ENCODE measurements at regions not wholly inside any gene's neighbourhood (a gene's known extent, or its start where the extent isn't known, plus 50 kb on each side); places are given as distances from the start of the nearest gene placed in this dataset.

DNA sequence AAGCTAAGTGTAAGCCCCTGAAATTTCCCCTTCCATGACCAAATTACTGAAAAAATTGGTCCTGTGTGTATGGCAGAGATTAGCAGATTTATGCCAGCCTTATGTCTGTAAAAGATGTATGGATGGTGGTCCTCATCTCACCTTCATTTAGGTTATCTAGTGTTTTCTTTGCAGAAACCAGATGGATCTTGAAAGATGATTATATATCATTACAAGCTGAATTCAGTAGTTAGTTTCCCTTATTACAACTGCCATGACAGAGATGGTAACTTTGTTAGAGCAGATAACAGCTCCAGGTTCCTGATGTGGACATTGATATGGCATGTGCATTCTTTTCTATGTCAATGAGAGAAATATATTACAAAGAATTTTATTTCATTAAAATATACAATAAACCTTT lies 1403.2 kb upstream of the CDH6 start:
- DNase-seq, result no peak

GRCh38 chr5:29780401-29780800 lies 1413.1 kb upstream of the CDH6 start:
- DNase-seq, result peak; percentile 5

DNA sequence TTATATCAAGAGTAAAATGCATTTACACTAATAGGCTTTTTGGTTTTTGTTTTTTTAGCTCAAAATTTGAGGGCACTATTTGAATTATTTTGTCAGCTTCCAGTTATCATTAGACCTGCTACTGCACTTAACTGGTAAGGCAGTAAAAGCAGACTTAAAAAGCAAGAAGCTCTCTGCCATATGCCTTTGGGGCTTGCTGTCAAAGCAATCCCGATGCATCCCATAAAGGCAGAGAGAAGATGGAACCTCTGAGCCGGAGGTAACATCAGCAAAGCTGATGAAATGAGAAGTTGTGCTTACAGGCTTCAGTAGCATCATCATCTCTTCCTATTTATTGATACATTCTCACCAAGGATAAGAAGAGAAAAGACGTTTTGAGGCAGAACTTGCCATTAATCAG lies 1414.3 kb upstream of the CDH6 start:
- DNase-seq, result peak; percentile 88

GRCh38 chr5:29777373-29777772 lies 1416.1 kb upstream of the CDH6 start:
- DNase-seq, result no peak

DNA sequence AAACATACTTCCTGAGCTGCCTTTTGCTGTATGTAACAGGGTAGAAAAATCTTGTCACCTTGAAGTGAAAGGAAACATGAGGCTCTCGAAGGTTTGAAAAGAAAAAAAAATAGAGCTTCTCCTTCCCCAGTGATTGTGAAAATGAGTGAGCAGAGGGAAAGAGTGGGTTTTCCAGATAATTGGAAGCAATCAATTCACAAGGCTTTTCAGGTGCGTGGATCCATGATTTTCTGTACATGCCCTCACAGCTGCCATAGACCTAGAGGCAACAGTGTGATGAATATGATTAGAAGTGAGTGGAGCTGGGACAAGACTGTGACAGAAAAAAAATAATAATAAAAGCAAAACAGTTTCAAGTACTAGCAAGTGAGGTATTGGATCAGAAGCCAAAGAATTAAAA lies 1422.5 kb upstream of the CDH6 start:
- DNase-seq, result peak; percentile 48

- no peak for DNase-seq
Observed at GRCh38 chr5:29769474-29769873, 1424.0 kb upstream of the CDH6 start.

GRCh38 chr5:29758986-29759421 lies 1434.5 kb upstream of the CDH6 start:
- peak; percentile 12 for DNase-seq

DNA sequence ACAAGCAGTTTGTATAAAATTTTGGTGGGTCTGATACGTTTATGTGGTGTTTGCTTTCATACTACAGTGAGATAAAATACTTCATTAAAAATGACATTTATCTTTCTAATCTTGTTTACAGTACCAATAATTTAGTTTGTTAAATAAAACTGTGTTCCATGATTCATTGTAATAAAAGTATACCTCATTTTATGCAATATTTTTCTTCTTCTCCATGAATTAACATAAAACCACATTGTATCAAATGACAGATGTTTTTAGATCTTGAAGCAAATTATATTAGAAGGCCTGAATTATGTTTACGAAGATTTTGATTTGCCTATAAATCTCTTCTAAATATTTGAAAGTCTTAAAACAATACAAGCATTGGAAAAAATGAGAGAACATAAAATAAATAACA lies 1443.0 kb upstream of the CDH6 start:
- no peak for DNase-seq

DNA sequence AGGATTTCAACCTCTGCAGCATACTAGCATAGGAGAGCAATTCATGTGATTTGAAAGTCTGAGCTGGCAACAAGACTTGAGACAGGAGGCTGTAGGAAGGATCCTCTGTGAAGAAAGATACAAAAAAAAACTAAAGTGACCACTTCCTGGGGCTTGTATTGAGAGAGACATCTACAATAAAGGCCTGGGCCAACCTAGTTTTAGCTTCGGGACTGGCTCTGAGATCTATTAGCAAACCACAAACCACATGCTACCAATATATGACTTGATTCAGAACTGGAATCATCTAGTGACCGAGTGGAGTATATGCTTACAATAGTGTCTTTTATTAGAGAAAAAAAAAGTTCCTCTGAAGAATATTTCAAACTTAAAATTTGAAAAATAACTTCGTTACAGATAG lies 1448.9 kb upstream of the CDH6 start:
- DNase-seq, result no peak

DNA sequence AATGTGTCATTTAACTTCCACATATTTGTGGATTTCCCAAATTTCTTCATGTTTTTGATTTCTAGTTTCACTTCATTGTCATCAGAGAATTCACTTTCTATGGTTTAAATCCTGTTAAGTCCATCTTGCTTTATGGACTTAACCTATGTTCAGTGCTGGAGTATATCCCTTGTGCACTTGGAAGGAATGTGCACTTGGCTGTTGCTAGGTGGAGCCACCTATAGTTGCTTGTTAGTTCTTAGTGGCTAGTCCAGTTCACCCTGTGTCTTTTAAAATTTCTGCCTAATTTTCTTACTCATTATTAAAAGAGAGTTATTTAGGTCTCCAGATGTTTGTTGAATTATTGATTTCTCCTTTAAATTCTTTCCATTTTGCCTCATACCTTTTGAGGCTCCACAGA lies 1472.5 kb upstream of the CDH6 start:
- DNase-seq, result no peak

GRCh38 chr5:29719171-29719570 lies 1474.3 kb upstream of the CDH6 start:
- no peak for DNase-seq

GRCh38 chr5:29715167-29715566 lies 1478.3 kb upstream of the CDH6 start:
- DNase-seq, result no peak

DNA sequence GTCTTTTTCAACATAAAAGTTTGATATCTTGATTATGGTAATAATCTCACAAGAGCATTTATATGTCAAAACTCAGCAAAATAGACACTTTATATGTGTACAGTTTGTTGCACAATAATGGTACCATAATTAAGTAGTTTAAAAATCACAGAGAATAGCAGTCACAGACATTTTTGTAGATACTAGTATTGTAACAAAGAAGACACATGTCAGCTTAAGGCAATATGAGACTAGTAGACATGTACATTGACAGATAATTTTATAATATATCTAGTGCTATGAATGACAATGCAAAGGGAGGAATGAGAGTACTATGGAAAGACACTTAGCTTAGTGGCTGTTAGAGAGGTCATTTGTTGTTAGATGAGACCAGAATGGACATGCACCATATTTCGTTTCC lies 1490.6 kb upstream of the CDH6 start:
- DNase-seq, result no peak

- no peak for DNase-seq
Observed at GRCh38 chr5:29701600-29701999, 1491.9 kb upstream of the CDH6 start.

- DNase-seq, result no peak
Observed at GRCh38 chr5:29697785-29698414, 1495.6 kb upstream of the CDH6 start.

DNA sequence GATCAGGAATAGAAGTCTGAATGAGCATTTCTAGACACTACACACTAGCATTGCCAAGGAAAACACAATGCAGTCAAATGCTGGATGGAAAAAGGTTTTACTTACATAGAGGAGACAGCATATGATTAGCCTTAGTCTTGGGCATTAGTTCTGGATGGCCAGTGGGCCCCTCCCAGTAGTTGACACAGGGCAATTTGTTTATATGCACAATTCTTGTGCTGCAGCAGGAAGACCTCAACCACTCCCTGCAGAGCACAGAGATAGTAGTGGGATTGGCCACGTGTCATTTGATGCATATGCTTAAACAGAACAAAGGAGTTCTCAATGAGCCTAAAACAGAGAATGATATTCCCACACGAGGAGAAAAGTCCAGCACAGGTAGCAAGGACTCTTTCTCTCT lies 1496.2 kb upstream of the CDH6 start:
- DNase-seq, result no peak

DNA sequence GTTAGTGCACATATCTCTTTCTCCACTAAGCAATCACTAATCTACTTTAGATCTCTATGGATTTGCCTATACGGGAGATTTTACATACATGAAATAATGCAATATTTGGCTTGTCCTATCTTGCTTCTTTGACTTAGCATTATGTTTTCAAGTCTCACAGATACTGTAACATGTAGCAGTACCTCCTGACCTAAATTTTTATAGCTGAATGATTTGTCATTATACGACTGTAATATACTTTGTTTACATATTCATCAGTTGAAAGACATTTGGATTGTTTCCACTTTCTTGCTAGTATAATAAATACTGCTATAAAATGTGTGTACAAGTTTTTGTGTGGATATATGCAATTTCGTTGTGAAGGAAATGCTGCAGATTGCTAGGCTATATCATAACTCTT lies 1520.8 kb upstream of the CDH6 start:
- no peak for DNase-seq

DNA sequence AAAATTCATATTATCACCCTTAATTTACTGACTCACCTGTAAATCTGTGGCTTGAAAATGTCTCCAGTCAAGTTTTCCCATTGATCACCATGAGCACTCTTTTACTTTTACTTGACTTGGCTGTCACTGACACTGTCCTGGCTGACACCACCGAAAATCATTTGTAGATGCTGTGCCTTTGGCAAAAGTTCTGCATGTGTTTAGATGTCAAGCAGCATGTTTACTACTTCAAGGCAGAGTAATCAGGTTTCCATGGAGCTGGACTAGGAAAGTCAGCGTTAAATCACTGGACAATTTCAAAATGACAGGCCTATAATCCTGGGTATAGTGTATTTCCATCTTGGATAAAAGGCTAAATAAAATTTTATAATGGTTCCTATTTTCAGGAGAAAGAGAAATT lies 1530.6 kb upstream of the CDH6 start:
- no peak for DNase-seq

GRCh38 chr5:29654954-29655353 lies 1538.5 kb upstream of the CDH6 start:
- peak; percentile 13 for DNase-seq

DNA sequence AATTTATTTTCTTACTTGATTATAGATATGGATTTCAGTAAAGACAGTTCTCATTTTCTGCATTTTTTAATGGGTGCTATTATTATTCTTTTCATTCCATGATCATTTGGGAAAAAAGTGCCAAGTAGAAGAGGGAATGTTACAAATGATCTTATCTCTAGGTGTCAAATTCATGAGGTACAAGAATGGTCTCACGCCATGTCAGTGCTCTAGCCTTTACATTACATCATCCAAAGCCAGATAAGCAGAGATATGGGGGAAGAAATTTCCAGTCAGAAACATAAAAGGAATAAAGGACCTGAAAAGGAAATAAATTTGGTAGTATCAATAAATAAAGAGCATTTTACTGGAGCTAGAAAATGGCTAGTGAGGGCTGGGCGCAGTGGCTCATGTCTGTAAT lies 1544.2 kb upstream of the CDH6 start:
- no peak for DNase-seq

DNA sequence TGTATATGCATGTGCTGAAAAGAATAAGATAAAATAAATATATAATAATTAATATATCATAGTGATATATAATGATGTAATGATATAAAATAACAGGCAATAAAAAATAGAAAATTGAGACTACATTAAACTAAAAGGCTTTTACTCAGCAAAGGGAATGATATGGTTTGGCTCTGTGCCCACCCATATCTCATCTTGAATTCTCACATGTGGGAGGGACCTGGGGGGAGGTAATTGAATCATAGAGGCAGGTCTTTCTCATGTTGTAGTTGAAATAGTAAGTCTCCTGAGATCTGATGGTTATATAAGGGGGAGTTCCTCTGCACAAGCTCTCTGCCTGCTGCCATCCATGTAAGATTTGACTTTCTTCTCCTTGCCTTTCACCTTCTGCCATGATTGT lies 1550.9 kb upstream of the CDH6 start:
- no peak for DNase-seq

DNA sequence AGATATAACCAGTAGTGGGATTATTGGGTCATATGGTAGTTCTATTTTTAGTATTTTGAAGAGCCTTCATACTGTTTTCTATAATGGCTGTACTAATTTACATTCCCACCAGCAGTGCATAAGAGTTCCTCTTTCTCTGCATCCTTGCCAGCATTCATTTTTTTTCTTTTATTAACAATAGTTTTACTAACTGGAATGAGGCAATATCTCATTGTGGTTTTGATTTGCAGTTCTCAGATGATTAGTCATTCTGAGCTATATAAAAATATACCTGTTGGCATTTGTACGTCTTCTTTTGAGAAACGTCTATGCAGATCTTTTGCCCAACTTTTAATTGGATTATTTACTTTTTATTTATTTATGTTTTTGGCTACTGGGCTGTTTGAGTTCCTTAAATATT lies 1579.3 kb upstream of the CDH6 start:
- no peak for DNase-seq

DNA sequence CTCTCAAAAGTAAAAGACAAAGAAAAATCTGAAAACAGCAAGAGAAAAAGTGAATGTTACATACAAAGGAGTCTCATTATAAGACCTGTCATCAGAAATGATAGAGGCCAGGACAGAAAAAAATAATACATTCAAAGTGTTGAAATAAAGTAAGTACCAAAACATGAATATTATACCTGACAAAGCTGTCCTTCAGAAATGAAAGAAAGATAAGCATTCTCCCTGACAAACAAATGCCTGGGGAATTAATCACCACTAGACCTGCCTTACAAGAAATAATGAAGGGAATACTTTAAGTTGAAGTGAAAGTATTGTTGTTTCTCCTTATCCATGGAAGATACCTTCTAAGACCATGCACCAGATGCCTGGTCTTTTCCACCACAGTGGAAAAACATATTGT lies 1605.2 kb upstream of the CDH6 start:
- DNase-seq, result no peak

DNA sequence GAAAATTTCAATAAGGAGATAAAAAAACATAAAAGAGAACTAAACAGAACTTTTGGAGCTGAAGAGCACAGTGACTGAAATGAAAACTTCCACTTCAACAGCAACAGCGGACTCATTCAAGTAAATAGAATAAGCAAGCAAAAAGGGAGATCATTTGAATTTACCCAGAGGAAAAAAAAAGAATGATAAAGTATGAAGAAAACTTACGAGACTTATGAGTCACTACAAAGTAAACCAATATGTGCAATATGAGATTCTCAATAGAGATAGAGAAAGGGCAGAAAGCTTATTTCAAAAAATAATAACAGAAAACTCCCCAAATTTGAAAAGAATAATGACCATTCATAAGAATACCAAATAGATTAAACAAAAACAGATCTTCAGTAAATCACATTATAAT lies 1605.7 kb upstream of the CDH6 start:
- no peak for DNase-seq

DNA sequence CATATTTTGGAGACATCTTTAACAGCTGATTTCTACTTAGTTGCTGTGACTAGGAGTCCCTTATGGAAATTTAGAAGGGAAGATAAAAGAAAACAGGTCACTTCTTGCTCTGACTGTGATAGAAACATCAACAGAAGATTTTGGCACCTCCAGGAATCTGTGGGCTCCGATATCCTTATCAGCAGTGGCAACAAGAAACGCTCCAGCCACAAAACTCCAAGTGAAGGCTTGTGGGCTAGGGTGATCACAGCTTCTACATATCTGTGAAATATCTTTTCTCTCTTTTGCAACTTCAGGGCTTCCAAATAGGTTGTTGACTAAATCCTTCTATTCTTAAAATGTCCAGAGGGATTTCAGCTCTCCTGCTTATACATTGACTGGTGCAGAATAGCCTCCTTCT lies 1625.5 kb upstream of the CDH6 start:
- no peak for DNase-seq

GRCh38 chr5:29561564-29561963 lies 1631.9 kb upstream of the CDH6 start:
- no peak for DNase-seq

All from eye (tissue), 1 donor.